HG03064 (cell line): ENCODE measurements at regions not wholly inside any gene's neighbourhood (a gene's known extent, or its start where the extent isn't known, plus 50 kb on each side); places are given as distances from the start of the nearest gene placed in this dataset.
A peak's percentile ranks its signal among the peaks of the same experiment; 100 is the strongest.

Experiments
- ATAC-seq: cut with Tn5 transposase; IDR thresholded peaks from one replicate; pipeline ENCODE4 v1.9.1; 2021; ENCODE audit warnings: low read depth; ENCODE audit not compliant: unreplicated experiment

- ATAC-seq: no peak
These were observed 263.8 kb upstream of the LCORL start for GRCh38 chr4:18285357-18285756.

- no peak for ATAC-seq
These were observed 256.7 kb upstream of the LCORL start for GRCh38 chr4:18278244-18278643.

GRCh38 chr4:18262832-18263231 lies 241.3 kb upstream of the LCORL start:
- no peak for ATAC-seq

GRCh38 chr4:18252052-18252451 lies 230.5 kb upstream of the LCORL start:
- ATAC-seq: no peak

- no peak for ATAC-seq
These were observed 229.0 kb upstream of the LCORL start for GRCh38 chr4:18250564-18250963.

- ATAC-seq: no peak
These were observed 227.1 kb upstream of the LCORL start for GRCh38 chr4:18248611-18249010.

- no peak for ATAC-seq
These were observed 225.6 kb upstream of the LCORL start for GRCh38 chr4:18247189-18247588.

- ATAC-seq: no peak
These were observed 221.6 kb upstream of the LCORL start for GRCh38 chr4:18242919-18243693.

- ATAC-seq: no peak
These were observed 220.2 kb upstream of the LCORL start for GRCh38 chr4:18241727-18242126.

- no peak for ATAC-seq
These were observed 212.6 kb upstream of the LCORL start for GRCh38 chr4:18234108-18234507.

GRCh38 chr4:18231726-18232125 lies 210.2 kb upstream of the LCORL start:
- ATAC-seq: no peak

GRCh38 chr4:18227880-18228279 lies 206.3 kb upstream of the LCORL start:
- ATAC-seq: no peak

- ATAC-seq: no peak
These were observed 193.0 kb upstream of the LCORL start for GRCh38 chr4:18214411-18215055.

GRCh38 chr4:18213576-18214198 lies 192.1 kb upstream of the LCORL start:
- ATAC-seq: no peak

- peak; percentile 66 for ATAC-seq
These were observed 187.9 kb upstream of the LCORL start for GRCh38 chr4:18209448-18209847.

GRCh38 chr4:18203966-18204365 lies 182.4 kb upstream of the LCORL start:
- no peak for ATAC-seq

GRCh38 chr4:18202486-18202885 lies 180.9 kb upstream of the LCORL start:
- ATAC-seq: no peak

GRCh38 chr4:18201885-18202284 lies 180.3 kb upstream of the LCORL start:
- ATAC-seq: no peak

- no peak for ATAC-seq
These were observed 177.1 kb upstream of the LCORL start for GRCh38 chr4:18198653-18199052.

- no peak for ATAC-seq
These were observed 175.9 kb upstream of the LCORL start for GRCh38 chr4:18197467-18197866.

- ATAC-seq: no peak
These were observed 172.7 kb upstream of the LCORL start for GRCh38 chr4:18194278-18194677.

GRCh38 chr4:18192901-18193300 lies 171.3 kb upstream of the LCORL start:
- no peak for ATAC-seq
